SK-N-MC (cell line): ENCODE measurements at regions not wholly inside any gene's neighbourhood (a gene's known extent, or its start where the extent isn't known, plus 50 kb on each side); places are given as distances from the start of the nearest gene placed in this dataset.

Experiments used
- DNase-seq: peaks from one replicate; pipeline ENCODE4 v3.0.0-alpha.2; 2011; ENCODE audit warnings: low read depth, low spot score
- H3K27ac ChIP-seq: fragments of 200-600 bp; sonication (generic); 2 replicates; pipeline ENCODE4 v1.5.1; 2016; ENCODE audit warnings: mixed run types
- H3K36me3 ChIP-seq: fragments of 200-600 bp; sonication (generic); 2 replicates; pipeline ENCODE4 v1.6.1; 2017; ENCODE audit warnings: antibody characterized with exemption, low read length, mixed read lengths; ENCODE audit not compliant: insufficient read depth
- H3K4me3 ChIP-seq: fragments of 200-600 bp; sonication (generic); 2 replicates; pipeline ENCODE4 v1.5.1; 2016
- H3K9ac ChIP-seq: fragments of 200-600 bp; sonication (generic); 2 replicates; pipeline ENCODE4 v1.8.0; 2017; ENCODE audit warnings: mixed run types, mixed read lengths; ENCODE audit not compliant: insufficient read length
- H3K9me3 ChIP-seq: fragments of 200-600 bp; sonication (generic); 2 replicates; pipeline ENCODE4 v1.6.1; 2017; ENCODE audit warnings: low read depth, mild to moderate bottlenecking, antibody characterized with exemption, low read length, moderate library complexity, mixed read lengths
- EZH2 ChIP-seq: fragments of 200-600 bp; sonication (generic); IDR thresholded peaks from one replicate; pipeline ENCODE4 v1.6.1; 2017; ENCODE audit warnings: antibody characterized with exemption
- FOXP2 ChIP-seq: optimal IDR thresholded peaks from 2 replicates; pipeline ENCODE3; 2011; ENCODE audit warnings: mild to moderate bottlenecking, moderate library complexity; ENCODE audit not compliant: insufficient read depth; ENCODE audit errors: extremely low read length, control extremely low read depth
- POLR2AphosphoS5 ChIP-seq: IDR thresholded peaks from 2 replicates; pipeline ENCODE4 v1.6.1; 2012; ENCODE audit warnings: mild to moderate bottlenecking, low read depth, low read length, borderline replicate concordance

- no peak for DNase-seq
- Histone ChIP-seq H3K4me3 (no peak overlapping the region), H3K27ac (no peak overlapping the region), H3K9ac (no peak overlapping the region), H3K36me3 (no peaks in the 10 kb centered on the region), H3K9me3 (no peaks in the 10 kb centered on the region)
- no peak for TF ChIP-seq POLR2AphosphoS5
- TF ChIP-seq EZH2: no peak
- no peak for TF ChIP-seq FOXP2
These were observed 210.4 kb upstream of the ZNF536 start for GRCh38 chr19:30161770-30162169.

GRCh38 chr19:30162718-30163117, 209.5 kb upstream of the ZNF536 start:
- no peak overlapping the region for H3K9ac ChIP-seq

GRCh38 chr19:30163663-30164062, 208.5 kb upstream of the ZNF536 start:
- no peak overlapping the region for H3K27ac ChIP-seq
- no peak overlapping the region for H3K9ac ChIP-seq
- DNase-seq: no peak
- TF ChIP-seq FOXP2: no peak
- TF ChIP-seq EZH2: no peak
- no peak for TF ChIP-seq POLR2AphosphoS5
- H3K4me3 ChIP-seq: no peak overlapping the region
- no peaks in the 10 kb centered on the region for H3K9me3 ChIP-seq
- H3K36me3 ChIP-seq: no peaks in the 10 kb centered on the region

More at GRCh38 chr19:30162718-30163117, 209.5 kb upstream of the ZNF536 start:
- H3K36me3 ChIP-seq: no peaks in the 10 kb centered on the region
- no peaks in the 10 kb centered on the region for H3K9me3 ChIP-seq
- H3K4me3 ChIP-seq: no peak overlapping the region
- TF ChIP-seq FOXP2 (no peak), POLR2AphosphoS5 (no peak), EZH2 (no peak)
- H3K27ac ChIP-seq: no peak overlapping the region
- no peak for DNase-seq

- Histone ChIP-seq H3K4me3 (no peak overlapping the region), H3K36me3 (no peaks in the 10 kb centered on the region), H3K9me3 (no peaks in the 10 kb centered on the region), H3K27ac (no peak overlapping the region), H3K9ac (no peak overlapping the region)
- no peak for TF ChIP-seq FOXP2
- TF ChIP-seq POLR2AphosphoS5: no peak
- TF ChIP-seq EZH2: no peak
- no peak for DNase-seq
These were observed 206.9 kb upstream of the ZNF536 start for GRCh38 chr19:30165228-30165813.

- Histone ChIP-seq H3K9me3 (no peaks in the 10 kb centered on the region), H3K27ac (no peak overlapping the region), H3K36me3 (no peaks in the 10 kb centered on the region), H3K4me3 (no peak overlapping the region), H3K9ac (no peak overlapping the region)
- TF ChIP-seq FOXP2 (no peak), EZH2 (no peak)
- DNase-seq: no peak
These were observed 204.8 kb upstream of the ZNF536 start for GRCh38 chr19:30167206-30167868.

GRCh38 chr19:30167976-30168635, 204.1 kb upstream of the ZNF536 start:
- Histone ChIP-seq H3K27ac (no peak overlapping the region), H3K36me3 (no peaks in the 10 kb centered on the region), H3K4me3 (no peak overlapping the region), H3K9ac (no peak overlapping the region), H3K9me3 (no peaks in the 10 kb centered on the region)
- TF ChIP-seq POLR2AphosphoS5 (no peak), FOXP2 (no peak), EZH2 (no peak)
- no peak for DNase-seq

- H3K27ac ChIP-seq: no peak overlapping the region
These were observed 203.4 kb upstream of the ZNF536 start for GRCh38 chr19:30168760-30169159.

GRCh38 chr19:30169196-30169900, 202.8 kb upstream of the ZNF536 start:
- no peak for DNase-seq
- H3K9me3 ChIP-seq: no peaks in the 10 kb centered on the region

More at GRCh38 chr19:30168760-30169159, 203.4 kb upstream of the ZNF536 start:
- H3K9me3 ChIP-seq: no peaks in the 10 kb centered on the region
- no peak for DNase-seq
- H3K4me3 ChIP-seq: no peak overlapping the region
- TF ChIP-seq EZH2 (no peak), FOXP2 (no peak), POLR2AphosphoS5 (no peak)
- H3K36me3 ChIP-seq: no peaks in the 10 kb centered on the region
- no peak overlapping the region for H3K9ac ChIP-seq

More at GRCh38 chr19:30169196-30169900, 202.8 kb upstream of the ZNF536 start:
- TF ChIP-seq EZH2 (no peak), POLR2AphosphoS5 (no peak), FOXP2 (no peak)
- Histone ChIP-seq H3K27ac (no peak overlapping the region), H3K36me3 (no peaks in the 10 kb centered on the region), H3K9ac (no peak overlapping the region), H3K4me3 (no peak overlapping the region)
